ENCODE measurements at regions not wholly inside any gene's neighbourhood (a gene's known extent, or its start where the extent isn't known, plus 50 kb on each side); places are given as distances from the start of the nearest gene placed in this dataset.

DNA sequence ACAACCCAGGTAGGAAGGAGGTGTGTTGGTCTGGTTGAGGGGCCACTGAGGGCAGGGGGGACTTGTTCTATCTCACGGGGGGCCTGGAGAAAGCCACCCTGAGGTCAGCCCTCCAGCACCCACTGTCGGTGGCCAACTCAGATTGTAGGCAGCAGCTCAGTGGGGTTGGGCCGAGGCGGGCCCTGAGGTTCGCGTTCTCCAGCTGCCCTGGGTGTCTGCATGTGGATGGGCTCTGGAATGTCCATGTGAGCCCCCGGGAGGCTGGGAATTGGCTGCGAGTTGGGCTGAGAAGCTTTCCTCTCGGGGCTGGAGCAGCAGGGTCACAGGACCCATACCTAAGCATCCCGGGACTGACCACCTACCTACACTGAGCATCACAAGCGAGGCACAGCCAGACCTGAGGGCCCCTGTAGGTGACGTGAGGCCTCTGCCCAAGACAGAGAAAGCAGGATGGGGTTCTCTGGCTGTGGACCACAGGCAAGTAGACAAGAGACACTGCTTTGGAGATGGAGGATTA is 70.3 kb upstream of the HAAO start:
- Histone ChIP-seq H2AFZ (ENCODE audit: control insufficient read depth, low read depth, low read length) (no peak overlapping the region), H3K27ac (ENCODE audit: control insufficient read depth, insufficient read depth) (no peak overlapping the region), H3K4me2 (ENCODE audit: control insufficient read depth, insufficient read depth) (no peak overlapping the region), H3K27me3 (replicated peaks in 1 of 2; ENCODE audit: control insufficient read depth in 2 of 2, insufficient read depth in 2 of 2, low read length in 1 of 2) (no peaks in the 10 kb centered on the region), H3K4me1 (ENCODE audit: control insufficient read depth, insufficient read depth, low read length) (no peaks in the 10 kb centered on the region), H3K36me3 (ENCODE audit: control insufficient read depth in 2 of 2, insufficient read depth in 2 of 2, low read length in 1 of 2) (no peaks in the 10 kb centered on the region), H3K79me2 (ENCODE audit: control insufficient read depth, insufficient read depth, low read length) (no peaks in the 10 kb centered on the region), H3K9me3 (replicated peaks; ENCODE audit: control insufficient read depth, insufficient read depth, low read length) (no peaks in the 10 kb centered on the region), H3K9ac (ENCODE audit: control insufficient read depth, insufficient read depth, low read length) (no peak overlapping the region), H4K20me1 (ENCODE audit: control insufficient read depth, insufficient read depth) (no peaks in the 10 kb centered on the region), H3K4me3 (no peak overlapping the region)
- FAIRE-seq (no peak), ATAC-seq (no peak), DNase-seq (ENCODE audit: low read depth, low spot score) (no peak)
- in situ Hi-C loops (cut with MboI) (no loop called here), intact Hi-C loops (cut with micrococcal nuclease; ENCODE audit: unreplicated experiment) (no loop called here)
- 35% methylated on average over 12 of the region's 12 CpGs for WGBS (ENCODE audit: insufficient coverage, insufficient replicate concordance, low lambda C conversion rate, missing lambda C conversion rate)
- ChIA-PET SMC1A (ENCODE audit: uncharacterized antibody, unreplicated experiment) (no interaction called here), POLR2A (interaction anchor here (0.7 kb wide), 1 partner anchor 367 kb away, joined by 4 read pairs; no protein-coding TSS in a partner anchor), CTCF (no interaction called here), RAD21 (ENCODE audit: unreplicated experiment) (interaction anchor here (0.7 kb wide), 1 partner anchor 83 kb away, joined by 4 read pairs; no protein-coding TSS in a partner anchor)
- no TSS peak for BruUV-seq (replicated peaks)
- no peak for TF ChIP-seq ESRRA (IDR thresholded peaks at IDR 0.05; ENCODE audit: low read length)
- no peak for TF ChIP-seq CBX5 (IDR thresholded peaks at IDR 0.05; ENCODE audit: low read depth)
- no peak for TF ChIP-seq RAD51 (IDR thresholded peaks at IDR 0.05)
- no peak for TF ChIP-seq BRCA1 (IDR thresholded peaks at IDR 0.05; ENCODE audit: low read depth, low read length)
- TF ChIP-seq, protein P1, sequence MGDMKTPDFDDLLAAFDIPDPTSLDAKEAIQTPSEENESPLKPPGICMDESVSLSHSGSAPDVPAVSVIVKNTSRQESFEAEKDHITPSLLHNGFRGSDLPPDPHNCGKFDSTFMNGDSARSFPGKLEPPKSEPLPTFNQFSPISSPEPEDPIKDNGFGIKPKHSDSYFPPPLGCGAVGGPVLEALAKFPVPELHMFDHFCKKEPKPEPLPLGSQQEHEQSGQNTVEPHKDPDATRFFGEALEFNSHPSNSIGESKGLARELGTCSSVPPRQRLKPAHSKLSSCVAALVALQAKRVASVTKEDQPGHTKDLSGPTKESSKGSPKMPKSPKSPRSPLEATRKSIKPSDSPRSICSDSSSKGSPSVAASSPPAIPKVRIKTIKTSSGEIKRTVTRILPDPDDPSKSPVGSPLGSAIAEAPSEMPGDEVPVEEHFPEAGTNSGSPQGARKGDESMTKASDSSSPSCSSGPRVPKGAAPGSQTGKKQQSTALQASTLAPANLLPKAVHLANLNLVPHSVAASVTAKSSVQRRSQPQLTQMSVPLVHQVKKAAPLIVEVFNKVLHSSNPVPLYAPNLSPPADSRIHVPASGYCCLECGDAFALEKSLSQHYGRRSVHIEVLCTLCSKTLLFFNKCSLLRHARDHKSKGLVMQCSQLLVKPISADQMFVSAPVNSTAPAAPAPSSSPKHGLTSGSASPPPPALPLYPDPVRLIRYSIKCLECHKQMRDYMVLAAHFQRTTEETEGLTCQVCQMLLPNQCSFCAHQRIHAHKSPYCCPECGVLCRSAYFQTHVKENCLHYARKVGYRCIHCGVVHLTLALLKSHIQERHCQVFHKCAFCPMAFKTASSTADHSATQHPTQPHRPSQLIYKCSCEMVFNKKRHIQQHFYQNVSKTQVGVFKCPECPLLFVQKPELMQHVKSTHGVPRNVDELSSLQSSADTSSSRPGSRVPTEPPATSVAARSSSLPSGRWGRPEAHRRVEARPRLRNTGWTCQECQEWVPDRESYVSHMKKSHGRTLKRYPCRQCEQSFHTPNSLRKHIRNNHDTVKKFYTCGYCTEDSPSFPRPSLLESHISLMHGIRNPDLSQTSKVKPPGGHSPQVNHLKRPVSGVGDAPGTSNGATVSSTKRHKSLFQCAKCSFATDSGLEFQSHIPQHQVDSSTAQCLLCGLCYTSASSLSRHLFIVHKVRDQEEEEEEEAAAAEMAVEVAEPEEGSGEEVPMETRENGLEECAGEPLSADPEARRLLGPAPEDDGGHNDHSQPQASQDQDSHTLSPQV (IDR thresholded peaks at IDR 0.05) = no peak
